Fibroblast of skin of scalp (primary cell): ENCODE measurements at regions not wholly inside any gene's neighbourhood (a gene's known extent, or its start where the extent isn't known, plus 50 kb on each side); places are given as distances from the start of the nearest gene placed in this dataset.
"Not testable (repeated sequence)": the region's sequence is repeated elsewhere in the genome, so short reads cannot be mapped to it uniquely, and the experiment has no call there.

ENCODE experiments used
- DNase-seq: peaks from one replicate; pipeline ENCODE4 v3.0.0-alpha.2; 2013

GRCh38 chr17:20771104-20771503 lies 191.6 kb downstream of the CDRT15L2 start:
- DNase-seq = no peak

GRCh38 chr17:20774472-20775135 lies 195.1 kb downstream of the CDRT15L2 start:
- DNase-seq = no peak

DNA sequence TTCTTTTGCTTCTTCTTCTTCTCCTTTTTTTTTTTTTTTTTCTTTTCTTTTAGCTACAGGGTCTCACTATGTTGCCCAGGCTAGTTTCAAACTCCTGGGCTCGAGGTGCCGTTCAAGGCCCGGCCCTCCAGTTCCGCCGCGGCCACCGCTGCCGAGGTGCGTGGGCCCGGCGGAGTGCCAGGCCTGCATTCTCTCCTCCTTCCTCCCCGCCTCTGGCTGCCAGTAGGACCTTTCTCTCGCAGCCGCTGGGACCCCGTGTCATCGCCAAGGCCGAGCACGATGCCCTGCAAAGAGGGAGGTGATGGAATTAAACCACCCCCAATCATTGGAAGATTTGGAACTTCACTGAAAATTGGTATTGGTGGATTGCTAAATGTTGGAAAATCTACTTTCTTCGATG lies 195.8 kb downstream of the CDRT15L2 start:
- no peak for DNase-seq

GRCh38 chr17:20779521-20779920 lies 200.0 kb downstream of the CDRT15L2 start:
- no peak for DNase-seq

- DNase-seq = no peak
Observed at GRCh38 chr17:20781260-20781659, 201.7 kb downstream of the CDRT15L2 start.

- not testable (repeated sequence) for DNase-seq
Observed at GRCh38 chr17:20781869-20782268, 202.3 kb downstream of the CDRT15L2 start.

DNA sequence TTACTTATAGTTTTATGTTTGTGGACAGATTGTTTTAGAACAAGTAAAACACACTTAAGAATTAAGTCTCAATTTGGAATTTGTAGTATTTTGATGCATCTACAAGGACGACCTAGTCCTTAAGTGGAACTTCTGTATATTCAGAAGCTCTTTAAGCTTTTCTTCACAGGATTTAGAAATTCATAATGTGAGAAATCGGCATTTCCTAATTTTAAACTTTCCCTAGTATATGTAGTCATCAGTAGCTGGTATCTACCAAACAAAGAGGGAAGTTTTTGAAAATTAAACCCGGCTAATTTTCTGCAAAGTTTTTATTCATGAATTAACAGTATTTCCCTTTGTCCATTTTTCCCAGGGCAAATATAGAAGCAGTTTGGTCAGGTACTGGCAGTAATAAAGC lies 203.6 kb downstream of the CDRT15L2 start:
- DNase-seq = no peak

DNA sequence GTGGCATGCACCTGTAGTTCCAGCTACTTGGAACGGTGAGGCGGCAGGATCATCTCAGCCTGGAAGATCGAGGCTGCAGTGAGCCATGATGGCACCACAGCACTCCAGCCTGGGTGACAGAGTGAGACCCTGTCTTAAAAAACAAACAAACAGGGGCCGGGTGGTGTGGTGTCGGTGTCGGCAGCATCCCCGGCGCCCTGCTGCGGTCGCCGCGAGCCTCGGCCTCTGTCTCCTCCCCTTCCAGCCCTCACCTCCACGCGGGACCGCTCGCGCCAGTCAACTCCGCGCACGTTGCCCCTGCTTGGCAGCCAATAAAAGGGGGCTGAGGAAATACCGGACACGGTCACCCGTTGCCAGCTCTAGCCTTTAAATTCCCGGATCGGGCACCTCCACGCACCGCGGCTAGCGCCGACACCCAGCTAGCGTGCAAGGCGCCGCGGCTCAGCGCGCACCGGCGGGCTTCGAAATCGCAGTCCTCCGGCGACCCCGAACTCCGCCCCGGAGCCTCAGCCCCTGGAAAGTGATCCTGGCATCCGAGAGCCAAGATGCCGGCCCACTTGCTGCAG lies 204.7 kb downstream of the CDRT15L2 start:
- DNase-seq = no peak

- no peak for DNase-seq
Observed at GRCh38 chr17:20787281-20787680, 207.8 kb downstream of the CDRT15L2 start.

DNA sequence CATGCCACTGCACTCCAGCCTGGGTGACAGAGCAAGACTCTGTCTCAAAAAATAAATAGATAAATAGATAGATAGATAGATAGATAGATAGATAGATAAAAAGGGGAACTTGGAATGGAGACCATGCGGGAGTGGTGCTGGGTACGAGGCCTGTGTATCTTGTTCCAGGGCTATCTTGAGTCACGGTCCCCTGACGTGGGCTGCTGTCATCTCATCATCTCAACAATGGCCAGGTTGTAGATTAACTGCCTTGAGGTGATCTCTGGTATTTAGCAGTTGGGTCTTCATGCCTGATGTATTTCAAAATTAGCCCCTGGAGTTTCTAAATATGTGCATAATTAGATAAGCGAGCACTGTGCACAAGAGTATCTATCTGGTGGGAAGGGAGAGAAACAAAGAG lies 212.1 kb downstream of the CDRT15L2 start:
- no peak for DNase-seq

- not testable (repeated sequence) for DNase-seq
Observed at GRCh38 chr17:20794532-20794931, 215.0 kb downstream of the CDRT15L2 start.

DNA sequence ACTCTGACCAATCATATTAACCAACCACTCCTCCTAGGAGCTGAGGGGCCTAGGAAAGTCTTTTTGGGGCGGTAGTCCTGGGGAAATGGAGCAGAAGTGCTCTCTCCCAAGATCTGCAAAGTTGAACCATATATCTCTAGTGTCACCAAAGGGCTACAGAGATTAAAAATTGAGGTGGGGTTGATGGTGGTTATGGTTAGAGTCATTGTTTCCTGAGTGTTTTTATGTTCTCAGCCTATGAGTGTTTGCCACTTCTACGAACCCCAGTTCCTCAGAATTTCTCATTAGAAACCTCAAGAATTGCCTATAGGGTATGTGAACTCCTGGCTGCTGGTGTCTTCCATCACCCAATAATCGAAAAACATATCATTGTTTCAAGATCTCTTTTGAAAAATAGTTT lies 217.8 kb downstream of the CDRT15L2 start:
- no peak for DNase-seq

DNA sequence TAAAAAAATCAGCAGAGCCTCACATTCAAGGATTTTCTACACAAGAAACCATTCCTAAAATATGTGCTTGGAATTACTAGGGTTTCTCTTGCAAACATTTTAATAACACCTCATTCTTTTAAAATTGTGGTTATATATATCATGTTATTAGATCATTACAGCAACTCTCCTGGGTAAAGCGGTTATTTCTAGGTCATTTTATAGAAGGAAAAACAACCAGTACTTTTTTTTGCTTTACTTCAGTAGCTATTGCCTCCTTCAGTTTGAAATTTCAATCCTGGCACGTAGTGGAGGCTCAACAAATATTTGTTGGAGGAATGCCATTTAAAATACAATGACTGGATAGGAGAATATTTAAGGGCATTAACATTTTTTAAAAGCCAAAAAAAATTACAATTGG lies 220.6 kb downstream of the CDRT15L2 start:
- DNase-seq = peak; percentile 49

DNA sequence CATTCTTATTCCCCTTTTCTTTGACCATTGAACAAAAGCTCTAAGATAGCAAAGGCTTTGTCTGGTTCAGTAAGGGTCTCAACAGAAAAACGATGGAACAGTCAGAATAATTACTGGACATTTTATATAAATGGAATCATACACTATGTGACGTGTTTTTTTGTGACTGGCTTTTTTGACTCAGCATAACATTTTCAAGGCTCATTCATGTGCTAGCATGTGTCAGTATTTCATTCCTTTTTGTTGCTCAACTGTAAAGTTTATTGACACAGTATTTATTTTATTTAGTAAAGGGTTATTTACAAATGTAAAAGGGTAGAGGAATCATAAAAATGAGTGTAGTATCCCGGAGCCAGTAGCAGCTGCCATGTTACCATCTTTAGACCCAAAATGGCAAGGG lies 226.2 kb downstream of the CDRT15L2 start:
- DNase-seq = no peak

GRCh38 chr17:20807566-20807965 lies 228.0 kb downstream of the CDRT15L2 start:
- DNase-seq = not testable (repeated sequence)

GRCh38 chr17:20815410-20815809 lies 227.4 kb downstream of the USP22 start:
- DNase-seq = not testable (repeated sequence)

GRCh38 chr17:20823905-20824304 lies 218.9 kb downstream of the USP22 start:
- DNase-seq = no peak

GRCh38 chr17:20825539-20825938 lies 217.3 kb downstream of the USP22 start:
- no peak for DNase-seq

DNA sequence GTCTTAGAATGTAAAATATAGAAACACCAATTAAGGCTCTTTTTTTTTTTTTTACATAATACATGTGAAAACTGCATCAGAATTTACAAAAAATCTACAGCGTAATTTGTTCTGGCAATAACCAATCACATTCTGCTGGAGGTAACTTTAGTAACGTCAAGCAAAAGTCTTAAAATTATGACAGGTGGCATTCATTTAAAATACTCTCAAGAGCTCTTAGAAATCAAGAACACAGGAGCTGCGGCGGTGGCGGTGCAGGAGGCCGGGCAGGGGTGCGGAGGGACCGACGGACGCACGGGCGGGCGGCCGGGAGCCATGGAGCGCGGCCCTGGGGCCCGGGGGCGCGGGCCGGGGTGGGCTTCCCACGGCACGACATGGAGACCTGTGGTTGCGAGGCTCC lies 202.4 kb downstream of the USP22 start:
- not testable (repeated sequence) for DNase-seq

DNA sequence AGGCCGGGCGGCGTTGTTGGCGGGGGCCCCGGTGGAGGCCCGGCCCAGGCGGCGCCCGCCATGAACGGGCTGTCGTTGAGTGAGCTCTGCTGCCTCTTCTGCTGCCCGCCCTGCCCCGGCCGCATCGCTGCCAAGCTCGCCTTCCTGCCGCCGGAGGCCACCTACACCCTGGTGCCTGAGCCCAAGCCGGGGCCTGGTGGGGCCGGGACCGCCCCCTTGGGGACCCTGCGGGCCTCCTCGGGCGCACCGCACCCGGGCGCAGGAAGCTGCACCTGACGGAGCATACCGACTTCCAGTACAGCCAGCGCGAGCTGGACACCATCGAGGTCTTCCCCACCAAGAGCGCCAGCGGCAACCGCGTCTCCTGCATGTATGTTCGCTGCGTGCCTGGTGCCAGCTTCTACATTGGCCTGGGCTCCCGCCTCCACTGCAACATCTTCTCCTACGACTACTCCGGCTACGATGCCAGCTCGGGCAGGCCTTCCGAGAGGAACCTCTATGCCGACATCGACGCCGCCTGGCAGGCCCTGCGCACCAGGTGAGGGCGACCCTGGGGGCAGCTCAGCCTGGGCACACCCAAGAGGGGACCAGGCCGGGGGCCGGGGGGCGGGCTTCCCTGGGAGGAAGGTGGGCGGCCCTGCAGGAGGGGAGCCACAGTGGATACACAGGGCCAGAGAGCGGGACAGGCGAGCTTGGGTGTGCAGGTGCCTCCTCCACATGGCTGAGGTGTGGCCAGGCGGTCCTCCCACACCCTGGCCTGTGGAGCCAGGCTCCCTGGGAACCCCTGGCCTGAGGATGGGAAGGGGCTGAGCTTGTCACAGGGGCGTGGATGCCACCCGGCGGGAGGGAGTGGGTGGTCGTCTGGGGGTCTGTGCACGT lies 201.6 kb downstream of the USP22 start:
- not testable (repeated sequence) for DNase-seq

DNA sequence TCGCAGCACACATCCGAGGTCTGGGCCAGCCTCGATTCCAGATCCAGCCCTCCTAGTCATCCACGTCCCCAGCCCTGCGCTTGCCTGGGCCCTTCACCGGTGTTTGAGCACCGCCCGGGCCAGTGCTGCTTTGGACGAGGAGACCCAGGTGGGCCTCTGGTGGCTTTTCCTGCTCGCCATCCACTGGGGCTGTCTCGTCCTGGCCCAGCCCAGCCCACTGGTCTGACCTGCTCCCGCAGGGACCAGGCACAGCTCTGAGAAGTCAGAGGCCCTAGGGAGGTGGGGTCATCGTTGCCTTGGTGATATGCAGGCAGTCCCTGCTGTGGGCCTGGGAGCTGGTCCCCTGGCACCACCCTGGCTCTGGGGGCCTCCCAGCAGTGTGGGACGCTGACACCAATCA lies 200.8 kb downstream of the USP22 start:
- not testable (repeated sequence) for DNase-seq

DNA sequence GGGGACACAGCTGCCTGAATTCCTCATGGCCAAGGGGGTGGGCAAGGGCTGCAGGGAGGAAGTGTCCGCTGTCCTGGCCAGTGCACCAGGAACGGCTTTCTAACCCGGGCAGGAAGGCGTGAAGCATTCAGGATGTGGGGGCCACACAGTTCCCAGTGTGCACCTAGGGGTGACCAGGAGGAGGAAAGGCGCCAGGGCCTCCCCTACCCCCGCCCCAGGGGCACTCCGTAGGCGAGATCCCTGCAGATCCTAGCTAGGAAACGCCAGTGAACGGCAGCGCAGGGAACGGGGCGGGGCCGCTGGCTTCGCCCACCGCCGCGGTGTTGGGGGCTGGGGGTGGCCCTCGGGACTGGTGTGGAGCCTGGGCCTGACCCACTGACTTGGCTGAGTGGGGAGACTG lies 199.6 kb downstream of the USP22 start:
- DNase-seq = not testable (repeated sequence)

DNA sequence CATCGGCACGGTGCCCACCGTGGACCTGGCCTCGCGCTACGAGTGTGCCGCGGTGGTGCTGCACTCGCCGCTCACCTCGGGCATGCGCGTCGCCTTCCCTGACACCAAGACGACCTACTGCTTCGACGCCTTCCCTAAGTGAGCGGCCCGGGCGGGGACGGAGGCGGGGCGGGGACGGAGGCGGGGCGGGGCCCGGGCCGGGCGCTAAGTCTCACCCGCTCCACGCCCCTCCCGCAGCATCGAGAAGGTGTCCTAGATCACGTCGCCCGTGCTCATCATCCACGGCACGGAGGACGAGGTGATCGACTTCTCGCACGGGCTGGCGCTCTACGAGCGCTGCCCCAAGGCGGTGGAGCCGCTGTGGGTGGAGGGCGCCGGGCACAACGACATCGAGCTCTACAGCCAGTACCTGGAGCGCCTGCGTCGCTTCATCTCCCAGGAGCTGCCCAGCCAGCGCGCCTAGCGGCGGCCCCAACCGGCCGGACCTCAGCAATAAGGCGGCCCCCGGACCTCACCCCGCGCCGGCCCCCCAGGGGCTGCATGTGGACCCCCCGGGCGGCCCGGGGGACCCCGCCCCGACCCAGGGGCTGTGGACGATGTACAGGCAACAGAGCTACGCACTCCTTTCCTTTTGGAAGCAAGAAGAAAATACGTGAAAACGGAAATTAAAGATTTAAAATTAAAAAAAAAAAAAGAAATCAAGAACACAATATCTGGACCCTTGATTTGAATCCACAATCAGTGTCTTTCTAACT lies 198.8 kb downstream of the USP22 start:
- DNase-seq = not testable (repeated sequence)
